HepG2 (cell line): ENCODE measurements at regions not wholly inside any gene's neighbourhood (a gene's known extent, or its start where the extent isn't known, plus 50 kb on each side); places are given as distances from the start of the nearest gene placed in this dataset.

Experiments
- ATAC-seq: fragments of 200-7000 bp; cut with Tn5 transposase; 3 replicates; pipeline ENCODE4 v1.9.1; 2020; ENCODE audit warnings: mild to moderate bottlenecking, moderate library complexity
- BruUV-seq: library from RNA; stranded (reverse); fragments of 400-500 nt; replicated peaks from 2 replicates; lab custom pipeline; 2021; lab: Mats Ljungman, UMichigan
- CTCF ChIA-PET: fragments of 300-600 bp; formaldehyde crosslinking; extraction: SDS; loops from one replicate; lab custom pipeline; 2021; ENCODE audit warnings: low total read pairs, inconsistent platforms, low intra/inter-chr PET ratio; lab: Yijun Ruan, JAX
- POLR2A ChIA-PET: fragments of 350-600 bp; sonication (Branson Sonifier 250); formaldehyde crosslinking; loops from one replicate; lab custom pipeline; 2020; ENCODE audit warnings: antibody characterized with exemption, inconsistent platforms; lab: Yijun Ruan, JAX
- DNase-seq: peaks from one replicate; pipeline ENCODE4 v3.0.0-alpha.2; 2015; ENCODE audit warnings: low spot score
- FAIRE-seq: peaks from 3 replicates; lab custom pipeline; 2011; peaks lifted over from hg19 to GRCh38; lab: Jason Lieb, UNC
- H2AFZ ChIP-seq: one replicate; pipeline ENCODE4 v1.6.1; 2011; ENCODE audit warnings: low read length, inconsistent platforms
- H3K27ac ChIP-seq: fragments of 300-600 bp; 3 replicates; pipeline ENCODE4 v1.8.0; 2011; ENCODE audit warnings: mixed run types, mild to moderate bottlenecking, mixed read lengths, low read length, inconsistent platforms; ENCODE audit not compliant: insufficient read depth; ENCODE audit errors: extremely low read length
- H3K27me3 ChIP-seq, 2 experiments: fragments of 200-600 bp in 1 of 2; 2 replicates in 1 of 2; 3 replicates in 1 of 2; pipeline versions ENCODE4 v1.6.0 to v1.8.0; 2011; ENCODE audit warnings: low read length in 2 of 2, mild to moderate bottlenecking in 2 of 2, moderate library complexity in 2 of 2, inconsistent platforms in 1 of 2; ENCODE audit not compliant: insufficient read depth in 2 of 2, control insufficient read depth in 1 of 2
- H3K36me3 ChIP-seq, 2 experiments: fragments of 200-600 bp in 1 of 2; replicated peaks in 1 of 2; 2 replicates in 1 of 2; 3 replicates in 1 of 2; pipeline versions ENCODE4 v1.5.1 to v1.8.0; 2011; ENCODE audit warnings: low read length in 2 of 2, inconsistent platforms in 1 of 2; ENCODE audit not compliant: insufficient read depth in 2 of 2, control insufficient read depth in 1 of 2
- H3K4me1 ChIP-seq: 2 replicates; pipeline ENCODE4 v1.5.1; 2012; ENCODE audit warnings: low read length, inconsistent platforms; ENCODE audit not compliant: insufficient read depth
- H3K4me2 ChIP-seq: 2 replicates; pipeline ENCODE4 v1.6.0; 2011; ENCODE audit warnings: low read depth, low read length, inconsistent platforms
- H3K4me3 ChIP-seq, 3 experiments: fragments of 200-600 bp in 1 of 3; sonication (generic), shearing (Covaris generic) in 1 of 3; replicated peaks in 1 of 3; 2 replicates each; pipeline ENCODE4 v1.5.1; 2011 to 2016; ENCODE audit warnings: low read length in 3 of 3, inconsistent platforms in 2 of 3, low read depth in 2 of 3, mild to moderate bottlenecking in 2 of 3, control low read depth in 1 of 3, mixed read lengths in 1 of 3; ENCODE audit not compliant: insufficient read depth in 1 of 3
- H3K79me2 ChIP-seq: one replicate; pipeline ENCODE4 v1.6.1; 2011; ENCODE audit warnings: low read length, inconsistent platforms; ENCODE audit not compliant: insufficient read depth
- H3K9ac ChIP-seq: 2 replicates; pipeline ENCODE4 v1.6.0; 2011; ENCODE audit warnings: mild to moderate bottlenecking, low read depth, low read length, inconsistent platforms; ENCODE audit not compliant: insufficient read depth
- H3K9me3 ChIP-seq: 2 replicates; pipeline ENCODE4 v1.5.1; 2012; ENCODE audit warnings: mild to moderate bottlenecking, low read length
- H4K20me1 ChIP-seq: 2 replicates; pipeline ENCODE4 v1.6.0; 2011; ENCODE audit warnings: inconsistent platforms, mild to moderate bottlenecking, low read length, moderate library complexity; ENCODE audit not compliant: insufficient read depth
- CTCF ChIP-seq: sonication (generic); formaldehyde crosslinking; IDR thresholded peaks from 2 replicates; pipeline ENCODE4 v1.5.0; 2020; ENCODE audit warnings: mild to moderate bottlenecking, missing genetic modification reagents, moderate library complexity
- MZF1 ChIP-seq: sonication (generic); formaldehyde crosslinking; IDR thresholded peaks from 2 replicates; pipeline ENCODE4 v1.8.1; 2023; ENCODE audit warnings: mild to moderate bottlenecking, missing genetic modification reagents, borderline replicate concordance
- RBM39 ChIP-seq: fragments of 200-400 bp; formaldehyde crosslinking; IDR thresholded peaks from one replicate; pipeline ENCODE4 v1.6.1; 2018; ENCODE audit warnings: antibody characterized with exemption, mild to moderate bottlenecking, low read depth, low read length; ENCODE audit not compliant: poor library complexity, severe bottlenecking
- SMAD1 ChIP-seq: sonication (generic); formaldehyde crosslinking; IDR thresholded peaks from 2 replicates; pipeline ENCODE4 v1.4.0; 2020; ENCODE audit warnings: missing genetic modification reagents, low read depth, mild to moderate bottlenecking, borderline replicate concordance
- SNAI1 ChIP-seq: sonication (generic); formaldehyde crosslinking; IDR thresholded peaks from 2 replicates; pipeline ENCODE4 v1.5.0; 2020; ENCODE audit warnings: mild to moderate bottlenecking, missing genetic modification reagents, borderline replicate concordance
- TFDP2 ChIP-seq: sonication (generic); formaldehyde crosslinking; IDR thresholded peaks from 2 replicates; pipeline ENCODE4 v1.4.0; 2020; ENCODE audit warnings: missing genetic modification reagents
- ZNF496 ChIP-seq: sonication (generic); formaldehyde crosslinking; IDR thresholded peaks from 2 replicates; pipeline ENCODE4 v1.8.1; 2023; ENCODE audit warnings: mild to moderate bottlenecking, moderate library complexity, missing genetic modification reagents; ENCODE audit not compliant: insufficient replicate concordance
- ZNF562 ChIP-seq: sonication (generic); formaldehyde crosslinking; IDR thresholded peaks from 2 replicates; pipeline ENCODE4 v1.8.0; 2022; ENCODE audit warnings: missing genetic modification reagents, borderline replicate concordance
- ZNF616 ChIP-seq: sonication (generic); formaldehyde crosslinking; IDR thresholded peaks from 2 replicates; pipeline ENCODE4 v1.5.0; 2020; ENCODE audit warnings: low read depth, mild to moderate bottlenecking, missing genetic modification reagents
- ZNF761 ChIP-seq: sonication (generic); formaldehyde crosslinking; conservative IDR thresholded peaks from 2 replicates; pipeline ENCODE4 v1.4.0; 2020; ENCODE audit warnings: mild to moderate bottlenecking, missing genetic modification reagents
- ZNF772 ChIP-seq: sonication (generic); formaldehyde crosslinking; IDR thresholded peaks from 2 replicates; pipeline ENCODE4 v1.5.0; 2020; ENCODE audit warnings: mild to moderate bottlenecking, missing genetic modification reagents
- ZNF879 ChIP-seq: sonication (generic); formaldehyde crosslinking; IDR thresholded peaks from 2 replicates; pipeline ENCODE4 v1.8.1; 2023; ENCODE audit warnings: missing genetic modification reagents
- WGBS: methylation state at CpG from one replicate; pipeline ENCODE4 v1.1.6; 2017; ENCODE audit warnings: low lambda C conversion rate; 5-methylcytosine and 5-hydroxymethylcytosine counted together
- in situ Hi-C: cut with HindIII; loops from 2 replicates; pipeline ENCODE4 v1.10.0; 2017; ENCODE audit warnings: low pct_unique_long_range_greater_than_20kb; ENCODE audit not compliant: extremely low pct_ligation_motif_present
- intact Hi-C: fragments of 100-400 bp; cut with micrococcal nuclease; formaldehyde crosslinking; loops from one replicate; pipeline ENCODE4 v1.10.0; 2022; ENCODE audit not compliant: unreplicated experiment

GRCh38 chr1:68955424-68955823 is 458.5 kb upstream of the DEPDC1 start:
- Histone ChIP-seq H3K4me1 (no peaks in the 10 kb centered on the region), H3K4me3 (no peak overlapping the region), H3K4me2 (no peak overlapping the region), H2AFZ (no peak overlapping the region), H3K27me3 (no peaks in the 10 kb centered on the region), H3K27ac (no peak overlapping the region), H3K9me3 (peaks cover 88% of the 10 kb centered on the region), H3K9ac (no peak overlapping the region), H4K20me1 (no peaks in the 10 kb centered on the region), H3K36me3 (no peaks in the 10 kb centered on the region), H3K79me2 (no peaks in the 10 kb centered on the region)
- ATAC-seq, result no peak
- BruUV-seq, result no TSS peak
- in situ Hi-C loops (no loop called here), intact Hi-C loops (no loop called here)
- ChIA-PET POLR2A (no interaction called here), CTCF (no interaction called here)
- no peak for DNase-seq
- no peak for FAIRE-seq
- 1% methylated on average over 5 of the region's 5 CpGs for whole genome bisulfite sequencing
- TF ChIP-seq CTCF (no peak), ZNF562 (CRISPR knock-in tag) (no peak), ZNF761 (CRISPR knock-in tag) (no peak), SNAI1 (CRISPR knock-in tag) (no peak), RBM39 (no peak), MZF1 (CRISPR knock-in tag) (no peak), SMAD1 (CRISPR knock-in tag) (no peak), TFDP2 (CRISPR knock-in tag) (no peak), ZNF496 (CRISPR knock-in tag) (no peak), ZNF879 (CRISPR knock-in tag) (no peak), ZNF616 (CRISPR knock-in tag) (no peak), ZNF772 (no peak)
- TF ChIP-seq, all 625 proteins: peak for 0
